Ishikawa (cell line): ENCODE measurements at regions not wholly inside any gene's neighbourhood (a gene's known extent, or its start where the extent isn't known, plus 50 kb on each side); places are given as distances from the start of the nearest gene placed in this dataset.

Experiments
- CEBPB ChIP-seq: IDR thresholded peaks from 2 replicates; pipeline ENCODE4 v1.6.1; 2012
- EP300 ChIP-seq: IDR thresholded peaks from 2 replicates; pipeline ENCODE4 v1.6.1; 2012; ENCODE audit warnings: borderline replicate concordance
- FOXM1 ChIP-seq: IDR thresholded peaks from 2 replicates; pipeline ENCODE4 v1.6.1; 2012; ENCODE audit warnings: low read depth, borderline replicate concordance
- NFIC ChIP-seq: IDR thresholded peaks from 2 replicates; pipeline ENCODE4 v1.6.1; 2012
- RAD21 ChIP-seq: IDR thresholded peaks from 2 replicates; pipeline ENCODE4 v1.6.1; 2012; ENCODE audit warnings: low read depth
- TAF1 ChIP-seq: IDR thresholded peaks from 2 replicates; pipeline ENCODE4 v1.6.1; 2012; ENCODE audit warnings: low read depth, mild to moderate bottlenecking
- TEAD4 ChIP-seq: IDR thresholded peaks from 2 replicates; pipeline ENCODE4 v1.6.1; 2012
- YY1 ChIP-seq: IDR thresholded peaks from 2 replicates; pipeline ENCODE4 v1.6.1; 2012; ENCODE audit warnings: low read depth
- TF ChIP-seq, protein P1 (sequence below): IDR thresholded peaks from 2 replicates; pipeline ENCODE4 v1.6.1; 2012; ENCODE audit warnings: low read depth, mild to moderate bottlenecking
- TF ChIP-seq, protein P2 (sequence below): IDR thresholded peaks from 2 replicates; pipeline ENCODE4 v1.6.1; 2012

DNA sequence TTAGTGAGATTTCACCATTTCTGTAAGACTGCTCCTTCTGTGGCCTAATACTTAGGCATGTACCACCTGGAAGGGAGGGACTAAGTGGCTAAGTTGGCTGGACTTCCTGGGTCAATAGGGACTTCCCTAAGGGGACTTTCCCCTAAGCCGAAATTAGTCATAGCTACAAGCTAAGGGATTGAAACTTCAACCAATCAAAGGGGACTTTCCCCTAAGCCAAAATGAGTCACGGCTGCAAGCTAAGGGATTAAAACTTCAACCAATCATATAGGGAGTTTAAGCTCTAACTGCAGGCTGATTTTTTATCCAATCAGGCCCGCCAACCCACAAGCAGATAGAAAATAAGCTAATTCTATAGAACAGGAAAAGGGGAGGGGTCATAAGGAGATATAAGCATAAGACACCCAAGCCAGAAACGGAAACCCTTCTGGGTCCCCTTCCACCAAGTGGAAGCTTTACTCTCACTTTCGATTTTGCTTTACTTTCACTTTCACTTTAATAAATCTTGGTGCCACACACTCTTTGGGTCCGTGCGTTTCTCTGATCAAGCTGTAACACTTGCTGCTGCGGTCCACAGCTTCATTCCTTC, 382.8 kb downstream of the KLHL4 start:
- TF ChIP-seq RAD21 (no peak), EP300 (no peak), NFIC (no peak), FOXM1 (no peak), TAF1 (no peak), TEAD4 (no peak), CEBPB (no peak), YY1 (no peak)
- TF ChIP-seq, protein P1, sequence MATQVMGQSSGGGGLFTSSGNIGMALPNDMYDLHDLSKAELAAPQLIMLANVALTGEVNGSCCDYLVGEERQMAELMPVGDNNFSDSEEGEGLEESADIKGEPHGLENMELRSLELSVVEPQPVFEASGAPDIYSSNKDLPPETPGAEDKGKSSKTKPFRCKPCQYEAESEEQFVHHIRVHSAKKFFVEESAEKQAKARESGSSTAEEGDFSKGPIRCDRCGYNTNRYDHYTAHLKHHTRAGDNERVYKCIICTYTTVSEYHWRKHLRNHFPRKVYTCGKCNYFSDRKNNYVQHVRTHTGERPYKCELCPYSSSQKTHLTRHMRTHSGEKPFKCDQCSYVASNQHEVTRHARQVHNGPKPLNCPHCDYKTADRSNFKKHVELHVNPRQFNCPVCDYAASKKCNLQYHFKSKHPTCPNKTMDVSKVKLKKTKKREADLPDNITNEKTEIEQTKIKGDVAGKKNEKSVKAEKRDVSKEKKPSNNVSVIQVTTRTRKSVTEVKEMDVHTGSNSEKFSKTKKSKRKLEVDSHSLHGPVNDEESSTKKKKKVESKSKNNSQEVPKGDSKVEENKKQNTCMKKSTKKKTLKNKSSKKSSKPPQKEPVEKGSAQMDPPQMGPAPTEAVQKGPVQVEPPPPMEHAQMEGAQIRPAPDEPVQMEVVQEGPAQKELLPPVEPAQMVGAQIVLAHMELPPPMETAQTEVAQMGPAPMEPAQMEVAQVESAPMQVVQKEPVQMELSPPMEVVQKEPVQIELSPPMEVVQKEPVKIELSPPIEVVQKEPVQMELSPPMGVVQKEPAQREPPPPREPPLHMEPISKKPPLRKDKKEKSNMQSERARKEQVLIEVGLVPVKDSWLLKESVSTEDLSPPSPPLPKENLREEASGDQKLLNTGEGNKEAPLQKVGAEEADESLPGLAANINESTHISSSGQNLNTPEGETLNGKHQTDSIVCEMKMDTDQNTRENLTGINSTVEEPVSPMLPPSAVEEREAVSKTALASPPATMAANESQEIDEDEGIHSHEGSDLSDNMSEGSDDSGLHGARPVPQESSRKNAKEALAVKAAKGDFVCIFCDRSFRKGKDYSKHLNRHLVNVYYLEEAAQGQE = no peak
- TF ChIP-seq, protein P2, sequence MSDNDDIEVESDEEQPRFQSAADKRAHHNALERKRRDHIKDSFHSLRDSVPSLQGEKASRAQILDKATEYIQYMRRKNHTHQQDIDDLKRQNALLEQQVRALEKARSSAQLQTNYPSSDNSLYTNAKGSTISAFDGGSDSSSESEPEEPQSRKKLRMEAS = no peak
